ENCODE measurements at regions not wholly inside any gene's neighbourhood (a gene's known extent, or its start where the extent isn't known, plus 50 kb on each side); places are given as distances from the start of the nearest gene placed in this dataset.
A peak's percentile ranks its signal among the peaks of the same experiment; 100 is the strongest.

- TF ChIP-seq CTCF (IDR thresholded peaks at IDR 0.05): no peak
- DNase-seq (peak; percentile 28), ATAC-seq (no peak)
- H3K4me1 Mint-ChIP-seq (ENCODE audit: low read depth): peaks cover 27% of the 10 kb centered on the region
- ChIA-PET POLR2A (interaction anchor here (1.9 kb wide), 1 partner anchor 107 kb away, joined by 5 read pairs; no protein-coding TSS in a partner anchor), CTCF (interaction anchor here (1.4 to 2.0 kb wide), 4 partner anchors 22 to 109 kb away, joined by 3 to 10 read pairs (median 8); no protein-coding TSS in a partner anchor)
- no peak overlapping the region for H3K27ac Mint-ChIP-seq
- no peak overlapping the region for H3K4me3 Mint-ChIP-seq
- no peaks in the 10 kb centered on the region for H3K36me3 Mint-ChIP-seq (ENCODE audit: low read depth)
- H3K9me3 Mint-ChIP-seq: no peaks in the 10 kb centered on the region
- peaks cover 2% of the 10 kb centered on the region for H3K27me3 Mint-ChIP-seq
- intact Hi-C loops (cut with micrococcal nuclease): no loop called here
Measured at GRCh38 chr5:139743001-139743771, 52.4 kb upstream of the PSD2 start.

- no peaks in the 10 kb centered on the region for H3K36me3 Mint-ChIP-seq (ENCODE audit: low read depth)
- ATAC-seq (no peak), DNase-seq (no peak)
- peaks cover 4% of the 10 kb centered on the region for H3K27me3 Mint-ChIP-seq
- no peak overlapping the region for H3K4me3 Mint-ChIP-seq
- CTCF ChIA-PET: interaction anchor here (1.4 to 2.0 kb wide), 3 partner anchors 22 to 110 kb away, joined by 3 to 10 read pairs (median 8); no protein-coding TSS in a partner anchor
- no peak for TF ChIP-seq CTCF (IDR thresholded peaks at IDR 0.05)
- H3K9me3 Mint-ChIP-seq: no peaks in the 10 kb centered on the region
- intact Hi-C loops (cut with micrococcal nuclease): no loop called here
- POLR2A ChIA-PET: interaction anchor here (1.9 kb wide), 1 partner anchor 108 kb away, joined by 5 read pairs; no protein-coding TSS in a partner anchor
- H3K27ac Mint-ChIP-seq: no peak overlapping the region
- peaks cover 32% of the 10 kb centered on the region for H3K4me1 Mint-ChIP-seq (ENCODE audit: low read depth)
Measured at GRCh38 chr5:139743804-139744203, 51.8 kb upstream of the PSD2 start.

- POLR2A ChIA-PET: interaction anchor here (1.5 to 1.9 kb wide), 2 partner anchors 80 to 108 kb away, joined by 3 to 5 read pairs; no protein-coding TSS in a partner anchor
- H3K36me3 Mint-ChIP-seq (ENCODE audit: low read depth): no peaks in the 10 kb centered on the region
- TF ChIP-seq CTCF (IDR thresholded peaks at IDR 0.05): no peak
- H3K27me3 Mint-ChIP-seq: peaks cover 8% of the 10 kb centered on the region
- intact Hi-C loops (cut with micrococcal nuclease): loop anchor here (5.0 kb wide), 1 partner anchor 107 kb away; no protein-coding TSS in a partner anchor
- H3K9me3 Mint-ChIP-seq: no peaks in the 10 kb centered on the region
- peaks cover 32% of the 10 kb centered on the region for H3K4me1 Mint-ChIP-seq (ENCODE audit: low read depth)
- no peak overlapping the region for H3K4me3 Mint-ChIP-seq
- DNase-seq: no peak
- no peak overlapping the region for H3K27ac Mint-ChIP-seq
- ATAC-seq: no peak
- CTCF ChIA-PET: interaction anchor here (1.2 to 2.0 kb wide), 3 partner anchors 21 to 110 kb away, joined by 3 to 10 read pairs (median 8); no protein-coding TSS in a partner anchor
Measured at GRCh38 chr5:139744471-139745131, 51.0 kb upstream of the PSD2 start.

DNA sequence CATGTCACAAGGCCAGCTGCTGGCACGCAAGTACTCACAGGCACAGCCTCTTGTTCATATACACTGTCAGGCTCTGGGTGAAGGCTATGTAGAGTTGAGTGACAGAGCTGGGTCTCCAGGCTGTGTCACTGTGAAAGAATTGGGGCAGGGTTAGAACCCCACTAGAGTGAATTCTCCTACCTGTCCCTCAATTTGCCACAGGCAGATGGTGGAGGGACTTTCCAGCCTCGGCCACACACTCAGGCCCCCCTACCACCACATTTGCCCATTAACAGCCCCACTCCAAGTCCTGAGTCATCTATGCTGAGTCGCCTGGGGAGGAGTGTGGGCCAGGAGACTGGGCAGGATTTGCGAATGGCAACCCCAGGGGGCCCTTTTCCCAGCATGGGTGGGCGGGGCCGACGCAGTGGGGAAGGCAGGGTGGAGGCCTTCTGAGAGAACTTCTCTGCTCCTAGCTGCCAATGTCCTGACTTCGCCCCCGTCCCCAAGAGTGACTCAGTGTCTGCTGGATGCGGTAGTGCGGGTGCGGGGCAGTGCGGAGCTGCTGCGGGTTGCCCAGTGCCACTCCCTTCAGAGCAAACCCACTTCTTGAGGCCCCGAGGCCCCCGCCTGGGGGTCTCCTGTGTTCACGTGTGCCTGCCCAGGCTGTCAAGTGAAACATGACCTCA, 50.3 kb upstream of the PSD2 start:
- intact Hi-C loops (cut with micrococcal nuclease): loop anchor here (5.0 kb wide), 1 partner anchor 108 kb away; no protein-coding TSS in a partner anchor
- H3K9me3 Mint-ChIP-seq: no peaks in the 10 kb centered on the region
- no peak overlapping the region for H3K4me3 Mint-ChIP-seq
- POLR2A ChIA-PET: interaction anchor here (1.5 to 1.9 kb wide), 3 partner anchors 80 to 307 kb away, joined by 3 to 5 read pairs (median 4); no protein-coding TSS in a partner anchor
- no peak for TF ChIP-seq CTCF (IDR thresholded peaks at IDR 0.05)
- H3K27me3 Mint-ChIP-seq: peaks cover 8% of the 10 kb centered on the region
- ATAC-seq (peak; percentile 3), DNase-seq (peak; percentile 65)
- CTCF ChIA-PET: interaction anchor here (1.0 to 2.0 kb wide), 4 partner anchors 20 to 111 kb away, joined by 3 to 10 read pairs (median 6); no protein-coding TSS in a partner anchor
- H3K36me3 Mint-ChIP-seq (ENCODE audit: low read depth): no peaks in the 10 kb centered on the region
- peak overlapping the region; percentile 21 for H3K27ac Mint-ChIP-seq
- peaks cover 35% of the 10 kb centered on the region for H3K4me1 Mint-ChIP-seq (ENCODE audit: low read depth)
